HG03469 (cell line): ENCODE measurements at regions not wholly inside any gene's neighbourhood (a gene's known extent, or its start where the extent isn't known, plus 50 kb on each side); places are given as distances from the start of the nearest gene placed in this dataset.
"Not testable (repeated sequence)": the region's sequence is repeated elsewhere in the genome, so short reads cannot be mapped to it uniquely, and the experiment has no call there.

Source experiments
- ATAC-seq: cut with Tn5 transposase; IDR thresholded peaks from one replicate; pipeline ENCODE4 v1.9.1; 2021; ENCODE audit warnings: mild to moderate bottlenecking, moderate library complexity, moderate number of reproducible peaks; ENCODE audit not compliant: unreplicated experiment

DNA sequence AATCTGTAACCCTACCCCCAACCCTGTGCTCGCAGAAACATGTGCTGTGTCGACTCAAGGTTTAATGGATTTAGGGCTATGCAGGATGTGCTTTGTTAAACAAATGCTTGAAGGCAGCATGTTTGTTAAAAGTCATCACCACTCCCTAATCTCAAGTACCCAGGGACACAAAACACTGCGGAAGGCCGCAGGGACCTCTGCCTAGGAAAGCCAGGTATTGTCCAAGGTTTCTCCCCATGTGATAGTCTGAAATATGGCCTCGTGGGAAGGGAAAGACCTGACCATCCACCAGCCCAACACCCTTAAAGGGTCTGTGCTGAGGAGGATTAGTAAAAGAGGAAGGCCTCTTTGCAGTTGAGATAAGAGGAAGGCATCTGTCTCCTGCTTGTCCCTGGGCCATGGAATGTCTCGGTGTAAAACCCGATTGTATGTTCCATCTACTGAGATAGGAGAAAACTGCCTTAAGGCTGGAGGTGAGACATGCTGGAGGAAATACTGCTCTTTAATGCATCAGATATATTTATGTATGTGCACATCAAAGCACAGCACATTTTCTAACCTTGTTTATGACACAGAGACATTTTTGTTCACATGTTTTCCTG lies 94.4 kb downstream of the LSM3 start:
- not testable (repeated sequence) for ATAC-seq

DNA sequence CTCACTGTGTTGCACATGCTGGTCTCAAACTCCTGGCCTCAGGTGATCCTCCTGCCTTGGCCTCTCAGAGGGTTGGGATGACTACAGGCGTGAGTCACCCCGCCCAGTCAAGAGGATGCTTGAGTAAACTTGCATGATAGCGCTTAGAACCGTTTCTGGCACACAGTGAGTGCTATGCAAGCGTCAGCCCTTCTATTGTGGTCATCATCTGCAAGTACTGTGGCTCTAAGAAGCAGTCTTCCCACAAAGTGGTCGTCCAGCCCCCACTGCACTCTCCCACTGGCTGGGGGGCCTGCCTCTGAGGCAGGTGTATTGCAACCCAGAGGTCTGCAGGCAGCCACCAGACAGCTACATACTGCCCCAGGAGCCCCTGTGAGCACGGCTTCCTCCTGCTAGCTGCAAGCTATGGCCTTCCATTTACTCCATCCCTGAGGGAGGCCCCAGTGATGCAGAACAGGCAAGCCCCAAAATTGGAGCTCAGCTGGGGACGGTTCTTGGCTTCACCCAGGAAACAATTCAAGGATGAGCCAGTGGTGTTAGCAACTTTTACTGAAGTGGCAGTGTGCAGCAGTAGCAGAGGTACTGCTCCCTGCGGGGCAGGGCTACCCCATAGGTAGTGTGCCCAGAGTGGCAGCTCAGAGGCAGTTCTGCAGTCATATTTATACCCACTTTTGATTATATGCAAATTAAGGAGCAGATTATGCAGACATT lies 95.4 kb downstream of the LSM3 start:
- ATAC-seq: no peak

DNA sequence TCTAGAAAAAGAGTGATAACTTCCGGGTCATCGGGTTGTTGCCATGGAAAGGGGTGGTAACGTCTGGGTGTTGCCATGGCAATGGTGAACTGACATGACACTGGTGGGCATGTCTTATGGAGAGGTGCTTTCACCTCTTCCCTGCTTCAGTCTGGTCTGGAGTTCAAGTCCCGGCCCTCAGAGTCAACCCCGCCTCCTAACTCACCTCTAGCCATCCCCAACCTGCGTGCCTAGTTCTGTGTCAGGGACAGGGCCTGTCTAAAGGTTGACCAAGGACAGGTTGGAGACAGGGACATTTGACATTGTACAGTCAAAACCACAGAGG lies 96.0 kb downstream of the LSM3 start:
- ATAC-seq: no peak

DNA sequence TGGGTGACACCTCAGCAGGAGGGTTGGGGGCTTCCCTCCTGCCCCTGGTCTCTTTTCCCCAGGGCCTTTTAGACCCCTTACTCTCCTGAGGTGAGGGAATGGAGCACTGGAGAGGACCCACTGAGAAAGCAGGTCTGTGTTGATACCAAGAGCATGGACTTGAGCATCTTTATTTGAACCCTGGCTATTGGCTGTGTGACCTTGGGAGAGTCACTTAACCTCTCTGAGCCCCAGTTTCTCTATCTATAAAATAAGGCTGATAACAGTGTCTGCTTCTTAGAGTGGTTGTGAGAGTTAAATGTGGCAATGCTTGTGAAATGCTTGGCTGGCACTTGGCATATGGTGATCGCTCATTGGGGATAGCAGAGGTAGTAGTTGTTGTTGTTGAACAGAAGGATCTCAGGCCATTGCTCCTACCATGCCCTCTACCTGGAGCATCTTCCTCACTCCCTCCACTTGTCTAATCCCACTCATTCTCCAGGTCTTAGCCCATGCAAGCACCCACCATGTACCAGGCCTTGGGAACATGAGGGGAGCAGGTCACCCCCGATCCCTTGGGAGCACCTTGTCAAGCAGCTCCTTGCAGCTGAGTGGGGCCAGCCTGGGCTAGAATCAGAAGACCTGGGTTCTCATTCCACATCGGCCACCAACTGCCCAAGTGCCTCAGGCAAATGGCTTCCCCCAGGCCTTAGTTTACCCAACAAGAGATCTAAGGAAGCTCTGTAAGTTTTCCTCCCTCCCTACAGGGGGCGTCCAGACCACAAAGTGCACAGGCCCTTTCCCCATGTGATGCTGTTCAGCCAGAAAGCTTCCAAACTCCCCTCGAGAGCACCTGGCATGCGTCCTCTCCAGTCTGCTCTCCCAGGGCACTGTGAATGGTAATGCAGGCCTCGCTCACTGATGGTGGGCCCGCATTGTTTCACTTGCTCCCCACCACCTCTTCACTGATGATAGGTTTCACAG lies 96.7 kb downstream of the LSM3 start:
- ATAC-seq: no peak

DNA sequence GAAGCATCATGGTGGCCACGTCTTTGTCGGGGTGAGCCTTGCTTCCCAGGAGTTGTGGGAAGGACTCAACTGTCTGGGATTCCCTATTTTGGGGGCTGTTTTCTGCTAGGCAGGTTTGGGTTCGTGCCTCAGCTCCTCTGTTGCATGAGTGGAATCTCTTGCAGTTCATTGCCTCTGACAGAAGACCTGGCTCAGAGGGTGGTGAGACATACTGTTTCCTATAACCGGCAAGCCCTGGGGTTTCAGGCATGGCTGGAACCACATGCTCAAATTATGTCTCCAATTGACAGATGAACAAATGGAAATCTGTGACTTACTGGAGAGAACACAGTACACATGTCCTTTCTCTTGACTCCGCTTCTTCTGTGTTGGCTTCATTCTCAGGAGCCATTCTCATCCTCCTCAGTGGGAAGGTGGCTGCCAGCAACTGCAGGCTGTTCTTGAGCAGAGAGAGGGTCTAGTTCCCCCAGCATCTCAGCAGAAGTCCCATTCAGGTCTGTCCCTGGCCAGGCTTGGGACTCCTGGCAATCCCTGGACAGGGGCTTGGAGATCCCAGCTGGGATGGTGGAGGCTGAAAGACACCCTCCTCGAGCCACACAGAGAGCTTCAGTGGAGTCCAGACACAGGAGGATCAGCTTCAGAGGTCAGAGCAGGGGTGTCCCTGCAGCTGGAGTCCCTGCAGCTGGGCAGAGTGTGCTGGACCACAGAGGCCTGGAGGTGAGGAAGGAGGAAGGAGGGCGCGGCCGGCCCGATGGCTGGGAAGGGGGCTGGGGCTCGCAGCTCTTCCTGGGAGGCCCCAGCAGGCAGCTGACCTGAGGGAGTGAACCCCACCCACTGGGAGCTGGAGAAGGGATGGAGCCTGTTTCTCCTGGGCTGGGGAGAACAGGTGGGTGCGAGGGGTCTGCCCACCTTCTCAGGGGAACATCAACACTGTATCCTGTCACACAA lies 97.6 kb downstream of the LSM3 start:
- no peak for ATAC-seq

DNA sequence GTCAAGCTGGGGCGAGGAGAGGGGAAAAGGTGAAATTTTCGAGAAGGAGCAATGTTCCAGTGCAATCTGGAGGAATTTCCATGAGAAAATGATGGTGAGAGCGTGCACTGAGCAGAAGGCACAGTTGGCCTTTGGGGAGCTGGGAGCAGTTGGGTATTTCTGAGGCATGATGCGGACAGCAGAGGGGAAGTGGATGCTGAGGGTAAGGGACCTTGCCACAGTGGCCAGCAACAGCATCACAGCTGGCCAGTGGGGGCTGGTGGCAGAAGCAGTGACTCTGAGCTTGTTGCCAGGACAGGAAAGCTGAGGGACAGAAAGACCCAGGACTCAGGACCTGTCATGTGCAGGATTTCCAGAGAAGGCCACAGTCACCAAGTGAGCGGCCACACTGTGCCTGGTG lies 98.9 kb downstream of the LSM3 start:
- no peak for ATAC-seq

DNA sequence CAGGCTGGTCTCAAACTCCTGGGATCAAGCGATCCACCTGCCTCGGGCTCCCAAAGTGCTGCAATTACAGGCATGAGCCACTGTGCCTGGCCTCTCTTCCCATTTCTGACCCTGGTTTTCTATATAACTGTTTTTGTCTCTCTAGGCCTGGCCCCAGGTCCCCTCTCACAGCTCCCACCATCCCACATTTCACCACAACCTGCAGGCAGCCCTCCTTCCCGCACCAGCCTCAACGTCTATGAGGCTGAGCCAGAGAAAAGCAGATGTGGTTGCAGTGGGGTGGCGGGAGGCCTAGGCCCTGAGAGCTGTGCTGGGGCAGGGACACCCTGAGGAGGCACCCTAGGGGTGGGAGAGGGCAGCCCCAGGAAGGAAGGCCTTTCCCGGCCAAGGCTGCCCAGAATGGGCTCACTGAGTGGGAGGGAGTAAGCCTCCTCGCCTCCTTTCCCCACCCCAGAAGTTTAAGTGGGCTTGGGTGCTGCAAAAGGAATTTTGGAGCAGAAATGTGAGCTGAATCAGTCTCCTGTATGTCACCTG lies 99.7 kb downstream of the LSM3 start:
- ATAC-seq: no peak

DNA sequence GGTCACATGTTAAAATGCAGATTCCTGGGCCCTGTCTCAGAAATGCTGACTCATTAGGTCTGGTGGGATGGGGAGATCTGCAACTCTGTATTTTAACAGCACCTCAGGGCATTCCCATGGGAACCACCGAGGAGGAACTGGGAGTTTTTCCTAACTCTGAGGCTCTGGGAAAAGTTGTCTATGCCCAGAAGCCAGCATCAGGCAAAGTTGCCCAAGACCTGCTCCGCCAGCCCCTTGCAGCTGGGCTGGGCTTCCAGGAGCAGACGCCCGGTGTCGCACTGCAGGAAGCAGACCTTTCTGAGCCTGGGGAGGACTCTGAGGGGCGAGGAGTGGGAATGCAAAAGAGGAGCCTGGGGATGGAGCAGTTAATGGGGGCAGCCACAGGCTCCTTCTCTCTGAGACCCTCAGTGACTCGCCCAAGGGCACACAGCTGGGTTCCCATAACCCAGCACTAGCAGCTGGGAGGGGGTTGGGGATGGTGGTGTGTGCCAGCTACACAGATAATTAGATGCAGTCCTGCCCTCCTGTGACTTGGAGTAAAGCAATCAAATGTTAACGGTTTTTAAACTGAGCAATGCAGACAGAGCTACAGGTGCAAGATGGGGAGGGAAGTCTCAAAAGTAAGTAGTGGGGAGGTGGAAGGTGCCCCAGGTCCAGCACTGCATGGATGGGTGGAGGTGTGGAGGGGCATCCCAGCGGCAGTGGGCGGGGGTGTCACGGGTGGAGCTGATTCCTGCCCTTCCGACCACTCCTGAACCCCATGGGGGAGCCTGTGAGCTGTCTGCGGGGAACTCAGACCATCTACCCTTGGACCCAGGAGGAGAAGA lies 100.4 kb downstream of the LSM3 start:
- ATAC-seq: no peak

DNA sequence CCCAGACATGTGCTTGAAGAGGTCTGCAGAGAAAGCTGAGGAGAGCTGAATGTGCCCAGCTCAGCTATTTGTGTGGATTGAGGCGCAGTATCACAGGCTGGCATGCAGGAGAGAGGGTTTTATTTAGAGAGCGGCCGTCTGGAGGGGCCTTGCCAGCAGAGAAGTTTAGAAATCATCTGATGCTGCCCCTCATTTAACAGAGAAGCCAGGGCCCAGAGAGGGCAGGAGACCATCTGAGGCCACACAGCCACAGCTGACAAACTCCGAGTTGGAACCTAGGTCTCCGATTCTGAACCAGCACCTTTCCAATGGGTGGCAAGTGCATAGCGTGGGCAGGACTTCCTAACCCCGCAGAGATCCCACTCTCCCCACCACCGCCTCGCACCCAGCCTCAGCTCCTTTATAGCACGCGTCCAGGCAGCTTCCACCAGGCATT lies 101.0 kb downstream of the LSM3 start:
- ATAC-seq: no peak

DNA sequence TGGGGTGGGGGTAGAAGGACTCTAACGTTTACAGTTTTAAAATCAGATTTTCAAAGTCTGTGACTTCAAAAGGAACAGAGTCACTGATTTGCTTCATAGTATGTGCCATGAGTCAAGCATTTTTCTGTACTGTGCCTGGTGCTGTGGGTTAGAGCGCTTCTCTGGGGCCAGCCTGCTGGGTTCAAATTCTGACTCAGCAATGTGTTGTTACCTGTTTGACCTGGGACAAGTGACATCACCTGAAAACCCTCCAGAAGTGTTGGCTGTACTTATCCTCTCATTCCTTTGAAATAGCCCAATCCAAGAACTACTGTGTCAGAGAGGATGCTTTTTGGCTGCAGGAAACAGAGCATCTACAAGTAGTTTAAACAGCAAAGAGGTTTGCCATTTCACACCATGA lies 101.7 kb downstream of the LSM3 start:
- ATAC-seq: no peak

DNA sequence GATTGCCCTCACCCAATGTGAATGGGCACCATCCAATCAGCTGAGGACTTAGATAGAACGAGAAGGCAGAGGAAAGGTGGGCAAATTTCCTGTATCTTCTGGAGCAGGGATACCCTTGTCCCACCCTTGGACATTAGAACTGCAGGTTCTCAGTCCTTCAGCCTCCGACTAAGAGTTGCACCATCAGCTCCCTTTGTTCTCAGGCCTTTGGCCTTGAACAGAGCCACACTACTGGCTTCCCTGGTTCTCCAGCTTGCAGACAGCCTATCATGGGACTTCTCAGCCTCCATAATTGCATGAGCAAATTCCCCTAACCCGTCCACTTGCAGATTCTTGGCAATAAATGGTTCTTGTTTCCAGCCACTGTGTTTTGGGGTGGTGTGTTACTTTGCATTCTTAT lies 102.4 kb downstream of the LSM3 start:
- no peak for ATAC-seq

DNA sequence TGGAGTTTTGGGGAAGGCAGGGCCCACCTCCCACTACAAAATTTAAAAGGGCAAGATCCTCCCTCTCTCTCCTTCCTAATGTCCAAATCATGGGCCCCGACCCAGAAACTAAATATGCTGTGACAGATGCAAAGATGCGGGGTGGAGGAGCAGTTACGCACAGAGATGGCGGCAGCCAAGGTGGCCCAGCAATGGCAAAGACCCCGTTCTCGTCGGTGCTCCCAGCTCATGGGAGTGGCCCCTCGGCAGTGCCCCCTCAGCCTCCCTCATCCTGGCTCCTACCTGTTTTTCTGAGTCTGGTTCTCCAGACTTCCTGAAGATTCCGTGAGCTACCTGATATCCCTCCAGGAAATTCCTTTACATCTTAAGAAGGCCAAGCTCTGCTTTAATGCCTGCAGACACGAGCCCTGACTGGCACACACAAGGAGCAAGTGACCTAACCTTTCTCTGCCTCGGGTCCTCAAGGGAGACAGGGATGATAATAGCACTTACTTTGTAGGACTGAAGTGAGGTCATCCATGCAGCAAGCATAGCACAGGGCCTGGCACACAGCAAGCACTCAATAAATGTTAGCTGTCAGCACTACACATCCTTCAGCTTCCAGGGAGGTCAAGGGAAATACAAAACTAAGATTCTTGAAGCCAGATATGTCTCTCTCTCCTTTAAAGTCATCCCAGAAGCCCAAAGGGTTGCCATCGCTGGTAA lies 103.5 kb downstream of the LSM3 start:
- no peak for ATAC-seq

DNA sequence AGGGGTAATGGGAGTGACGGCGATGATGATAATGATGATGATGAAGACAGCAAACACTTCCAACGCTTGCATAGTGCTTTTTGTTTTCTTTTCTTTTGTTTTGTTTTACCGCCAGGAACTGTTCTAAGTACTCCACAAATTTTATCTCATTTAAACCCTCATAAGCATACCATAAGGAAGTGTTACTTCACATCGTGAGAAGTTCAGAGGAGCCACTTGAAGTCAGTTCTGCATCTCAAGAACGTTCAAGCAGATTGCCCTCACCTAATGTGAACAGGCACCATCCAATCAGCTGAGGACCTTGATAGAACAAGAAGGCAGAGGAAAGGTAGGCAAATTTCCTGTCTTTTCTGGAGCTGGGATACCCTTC lies 104.1 kb downstream of the LSM3 start:
- no peak for ATAC-seq

DNA sequence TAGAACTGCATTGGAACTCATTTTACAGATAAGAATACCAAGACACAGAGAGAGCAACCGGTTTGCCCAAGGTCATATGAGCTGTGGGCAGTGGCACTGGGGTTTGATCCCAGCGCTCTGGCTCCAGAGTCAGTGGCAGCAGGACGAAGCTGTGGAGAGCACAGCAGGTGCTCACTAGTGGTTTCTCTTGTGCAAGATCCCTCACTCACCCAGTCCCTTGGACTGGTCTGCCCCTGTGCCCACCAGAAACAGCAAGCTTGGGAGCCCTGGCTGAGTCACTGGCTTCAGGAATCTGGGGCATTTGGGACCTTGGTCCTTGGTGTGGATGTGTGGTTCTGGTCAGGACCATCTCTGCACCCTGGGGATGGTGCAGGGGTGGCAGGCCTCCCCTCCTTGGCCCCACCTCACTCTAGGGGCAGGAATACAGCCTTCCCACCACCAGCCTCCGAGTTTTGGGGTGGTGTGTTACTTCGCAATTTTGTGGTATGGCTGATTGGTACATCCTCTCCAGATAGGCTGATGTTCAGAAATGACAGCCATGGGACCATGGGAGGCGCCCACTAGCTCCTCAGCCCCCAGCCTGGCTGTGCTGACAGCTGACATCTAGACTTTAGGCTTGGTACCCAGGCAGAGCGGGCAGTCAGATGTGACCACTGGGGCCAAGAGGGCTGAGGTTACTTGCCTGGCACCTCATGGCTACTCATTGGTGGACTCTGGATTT lies 104.6 kb downstream of the LSM3 start:
- no peak for ATAC-seq

DNA sequence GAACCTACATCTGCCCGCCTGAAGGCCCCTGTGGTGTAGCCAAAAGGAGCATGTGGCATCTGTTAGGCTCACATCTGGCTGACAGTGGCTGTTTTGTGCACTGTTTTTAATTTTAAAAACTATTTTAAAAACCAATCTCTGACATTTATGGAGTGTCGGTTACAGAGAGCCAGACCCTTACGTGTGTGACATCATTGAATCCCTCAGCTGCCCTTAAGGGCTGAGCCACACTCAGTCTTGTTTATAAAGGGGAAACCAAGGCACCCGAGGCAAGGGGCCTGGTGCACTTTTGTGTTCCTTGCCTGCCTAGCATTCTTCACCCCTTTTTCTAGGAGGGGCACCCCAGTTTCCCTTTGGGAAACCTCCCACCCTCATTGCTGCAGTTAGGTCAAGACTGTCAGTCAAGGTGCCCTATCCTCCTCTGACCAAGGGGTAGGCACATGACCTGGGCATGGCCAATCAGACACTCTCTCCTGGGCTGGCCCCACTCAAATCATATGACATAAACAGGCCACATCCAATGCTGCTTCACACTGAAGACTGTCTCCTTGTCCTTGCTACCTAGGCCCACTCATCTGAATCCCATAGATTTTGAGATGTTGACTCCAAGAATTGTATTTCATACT lies 105.3 kb downstream of the LSM3 start:
- no peak for ATAC-seq

DNA sequence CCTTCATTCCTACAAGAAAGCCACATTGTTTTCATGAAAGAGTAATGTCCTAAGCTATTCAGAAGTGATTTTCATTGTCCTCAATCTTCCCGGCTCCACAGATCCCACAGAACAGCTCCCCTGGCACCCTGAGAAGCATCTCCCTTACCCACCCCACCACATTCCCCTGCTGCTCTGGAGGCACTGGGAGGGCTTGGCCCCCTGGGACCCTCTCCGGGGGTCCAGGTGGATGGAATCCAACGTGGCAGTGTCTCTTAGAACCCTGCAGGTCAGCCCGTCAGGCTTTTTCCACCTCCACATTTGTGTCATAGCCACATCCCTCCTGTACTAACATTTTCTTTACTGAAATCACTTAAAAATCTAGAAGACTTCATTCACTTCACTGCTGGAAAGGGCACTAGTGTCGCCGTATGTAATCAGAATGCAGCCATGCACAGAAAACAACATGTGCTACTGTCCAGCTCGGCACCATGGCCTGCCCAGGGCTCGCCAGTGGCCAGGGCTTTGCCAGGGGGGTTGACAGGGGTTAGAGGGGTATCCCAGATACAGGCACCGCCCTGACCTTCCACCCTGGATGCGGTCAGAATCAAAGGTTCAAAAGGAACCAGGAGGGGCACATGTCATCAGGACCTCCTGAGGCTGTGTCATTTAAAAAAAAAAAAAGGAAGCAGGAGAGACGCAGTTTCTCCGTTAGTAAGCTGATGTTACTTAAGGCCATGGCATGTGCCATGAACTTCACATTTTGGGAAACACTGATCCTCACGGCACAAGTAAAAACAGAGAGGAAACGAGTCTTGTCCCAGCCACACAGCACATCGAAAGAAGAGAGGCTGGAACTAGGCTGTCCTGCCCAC lies 106.3 kb downstream of the LSM3 start:
- ATAC-seq: no peak

DNA sequence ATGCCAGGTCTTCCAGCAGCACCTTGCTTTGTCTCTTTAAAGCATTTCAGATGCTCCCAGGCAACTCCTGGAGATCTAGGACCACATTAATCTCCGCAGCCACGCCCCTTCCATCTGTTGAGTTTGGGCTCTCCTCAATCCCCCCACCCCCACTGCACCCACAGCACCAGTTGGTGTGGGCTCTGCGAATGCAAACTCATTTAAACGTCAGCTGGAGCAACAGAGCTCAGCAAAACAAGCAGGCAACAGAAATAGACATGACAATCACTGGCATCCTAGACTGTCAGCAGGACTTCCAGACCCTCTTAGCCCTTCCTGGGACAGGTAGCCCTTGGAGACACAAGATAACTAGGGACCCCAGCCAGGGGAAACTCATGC lies 106.9 kb downstream of the LSM3 start:
- no peak for ATAC-seq
